Activated CD4-positive, alpha-beta T cell treated with anti-CD3 and anti-CD28 coated beads, Interleukin-2, amount 50 U/mL, for 4 hours (primary cell): ENCODE measurements at regions not wholly inside any gene's neighbourhood (a gene's known extent, or its start where the extent isn't known, plus 50 kb on each side); places are given as distances from the start of the nearest gene placed in this dataset.
A peak's percentile ranks its signal among the peaks of the same experiment; 100 is the strongest.
"Not testable (repeated sequence)": the region's sequence is repeated elsewhere in the genome, so short reads cannot be mapped to it uniquely, and the experiment has no call there.

ENCODE experiments used
- DNase-seq, 2 experiments: peaks; one replicate each; pipeline ENCODE4 v3.0.0-alpha.2; 2020

GRCh38 chr13:72657379-72657778, 70.0 kb downstream of the MZT1 start:
- no peak for DNase-seq

- no peak for DNase-seq
Measured at GRCh38 chr13:72656357-72656756, 71.1 kb downstream of the MZT1 start.

- DNase-seq: no peak
Measured at GRCh38 chr13:72653506-72653905, 73.9 kb downstream of the MZT1 start.

GRCh38 chr13:72652681-72653080, 74.7 kb downstream of the MZT1 start:
- DNase-seq: no peak

GRCh38 chr13:72651144-72651543, 76.3 kb downstream of the MZT1 start:
- no peak for DNase-seq

GRCh38 chr13:72650051-72650700, 77.3 kb downstream of the MZT1 start:
- no peak for DNase-seq

GRCh38 chr13:72648513-72649065, 78.8 kb downstream of the MZT1 start:
- DNase-seq: no peak

GRCh38 chr13:72647422-72647821, 80.0 kb downstream of the MZT1 start:
- DNase-seq: no peak

GRCh38 chr13:72645521-72645920, 81.9 kb downstream of the MZT1 start:
- DNase-seq: no peak

GRCh38 chr13:72643311-72643989, 84.0 kb downstream of the MZT1 start:
- DNase-seq: peak; percentile 43 to 50

- no peak for DNase-seq
Measured at GRCh38 chr13:72639377-72639776, 88.1 kb downstream of the MZT1 start.

GRCh38 chr13:72638059-72638815, 89.2 kb downstream of the MZT1 start:
- DNase-seq: no peak

GRCh38 chr13:72637561-72637960, 89.9 kb downstream of the MZT1 start:
- DNase-seq: no peak

- DNase-seq: no peak
Measured at GRCh38 chr13:72634859-72635258, 92.6 kb downstream of the MZT1 start.

GRCh38 chr13:72622546-72622945, 104.9 kb downstream of the MZT1 start:
- no peak for DNase-seq

GRCh38 chr13:72620874-72621273, 106.6 kb downstream of the MZT1 start:
- DNase-seq: no peak

GRCh38 chr13:72617951-72618350, 109.5 kb downstream of the MZT1 start:
- DNase-seq: no peak

GRCh38 chr13:72617186-72617585, 110.2 kb downstream of the MZT1 start:
- no peak for DNase-seq

GRCh38 chr13:72610251-72610891, 117.1 kb downstream of the MZT1 start:
- DNase-seq: not testable (repeated sequence)

- DNase-seq: no peak
Measured at GRCh38 chr13:72599178-72599743, 128.2 kb downstream of the MZT1 start.

GRCh38 chr13:72590091-72590740, 137.2 kb downstream of the MZT1 start:
- no peak for DNase-seq

- DNase-seq: no peak
Measured at GRCh38 chr13:72586518-72586917, 140.9 kb downstream of the MZT1 start.
